SU-DHL-6 (cell line): ENCODE measurements at regions not wholly inside any gene's neighbourhood (a gene's known extent, or its start where the extent isn't known, plus 50 kb on each side); places are given as distances from the start of the nearest gene placed in this dataset.

Experiments used
- H2AFZ ChIP-seq: fragments of 200-600 bp; sonication (generic); 2 replicates; pipeline ENCODE4 v1.6.1; 2014; ENCODE audit warnings: low read depth, mild to moderate bottlenecking, moderate library complexity, mixed read lengths, antibody characterized with exemption, low read length; ENCODE audit not compliant: severe bottlenecking
- H3F3A ChIP-seq: fragments of 200-600 bp; shearing (Covaris generic); 2 replicates; pipeline ENCODE4 v1.6.0; 2016; ENCODE audit warnings: antibody characterized with exemption, mild to moderate bottlenecking; ENCODE audit not compliant: insufficient read depth
- H3K27ac ChIP-seq: fragments of 200-600 bp; sonication (generic); 2 replicates; pipeline ENCODE4 v1.5.1; 2016; ENCODE audit warnings: low read depth, mild to moderate bottlenecking, low read length, moderate library complexity, mixed read lengths
- H3K27me3 ChIP-seq: fragments of 200-600 bp; sonication (generic), shearing (Covaris generic); 2 replicates; pipeline ENCODE4 v1.6.0; 2014; ENCODE audit warnings: mild to moderate bottlenecking, low read length
- H3K36me3 ChIP-seq: fragments of 200-600 bp; sonication (generic); 2 replicates; pipeline ENCODE4 v1.6.1; 2014; ENCODE audit warnings: mild to moderate bottlenecking, low read length, mixed read lengths
- H3K4me2 ChIP-seq: fragments of 300-600, 200-600 bp; shearing (Covaris generic), sonication (generic); 2 replicates; pipeline ENCODE4 v1.6.0; 2014; ENCODE audit warnings: low read length, low read depth, mild to moderate bottlenecking; ENCODE audit not compliant: poor library complexity, severe bottlenecking
- H3K4me3 ChIP-seq: fragments of 200-600 bp; sonication (generic); 2 replicates; pipeline ENCODE4 v1.5.1; 2014; ENCODE audit warnings: antibody characterized with exemption, low read length, mild to moderate bottlenecking, mixed read lengths; ENCODE audit not compliant: insufficient read depth, poor library complexity, severe bottlenecking
- H3K79me2 ChIP-seq: fragments of 200-600 bp; sonication (generic); 2 replicates; pipeline ENCODE4 v1.6.1; 2014; ENCODE audit warnings: mild to moderate bottlenecking, low read length, moderate library complexity; ENCODE audit not compliant: insufficient read depth
- H3K9ac ChIP-seq: fragments of 200-600 bp; sonication (generic); 2 replicates; pipeline ENCODE4 v1.7.0; 2014; ENCODE audit warnings: mild to moderate bottlenecking, low read length
- H3K9me2 ChIP-seq: fragments of 200-600 bp; sonication (generic); replicated peaks from 2 replicates; pipeline ENCODE4 v1.6.1; 2014; ENCODE audit warnings: low read length; ENCODE audit not compliant: insufficient read depth
- H3K9me3 ChIP-seq: fragments of 200-600 bp; sonication (generic); 2 replicates; pipeline ENCODE4 v1.6.1; 2014; ENCODE audit warnings: low read length, mixed read lengths; ENCODE audit not compliant: insufficient read depth
- H4K20me1 ChIP-seq: fragments of 200-600 bp; sonication (generic); 2 replicates; pipeline ENCODE4 v1.6.1; 2014; ENCODE audit warnings: low read depth, mild to moderate bottlenecking, antibody characterized with exemption, low read length, moderate library complexity, mixed read lengths
- CTCF ChIP-seq: fragments of 200-600 bp; sonication (generic); IDR thresholded peaks from one replicate; pipeline ENCODE4 v1.5.1; 2017; ENCODE audit warnings: antibody characterized with exemption, mild to moderate bottlenecking, low read length, moderate library complexity; ENCODE audit not compliant: insufficient read depth, poor library complexity, severe bottlenecking
- EZH2phosphoT487 ChIP-seq: fragments of 200-600 bp; sonication (generic), shearing (Covaris generic); conservative IDR thresholded peaks from 2 replicates; pipeline ENCODE4 v1.6.1; 2018; ENCODE audit warnings: mild to moderate bottlenecking, antibody characterized with exemption, low read length, moderate library complexity, mixed read lengths

DNA sequence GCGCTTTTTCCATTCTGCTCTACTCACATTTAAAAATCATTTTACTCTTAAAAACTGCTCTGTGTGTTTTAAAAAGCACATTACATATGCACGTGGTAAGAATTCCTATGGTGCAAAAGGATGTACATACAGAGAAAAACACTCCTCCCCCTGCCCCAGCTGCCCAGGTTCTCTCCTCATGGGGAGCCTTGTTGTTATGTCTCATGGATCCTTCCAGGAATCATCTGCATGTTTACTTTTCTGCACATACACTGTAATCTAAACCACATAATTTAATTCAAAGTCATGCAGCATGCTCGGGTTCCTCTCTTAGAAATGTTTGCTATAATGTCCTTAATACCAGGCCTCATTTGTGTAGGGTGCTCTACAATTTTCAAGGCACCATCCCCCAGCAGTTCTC is 243.3 kb downstream of the LOXHD1 start:
- H3K27me3 ChIP-seq = no peaks in the 10 kb centered on the region
- H3K9me2 ChIP-seq = no peaks in the 10 kb centered on the region
- TF ChIP-seq EZH2phosphoT487 = no peak
- no peak for TF ChIP-seq CTCF
- H3K36me3 ChIP-seq = no peaks in the 10 kb centered on the region
- H4K20me1 ChIP-seq = no peaks in the 10 kb centered on the region
- no peak overlapping the region for H3K4me2 ChIP-seq
- H3K9me3 ChIP-seq = no peaks in the 10 kb centered on the region
- H3K4me3 ChIP-seq = no peak overlapping the region
- H3K79me2 ChIP-seq = no peaks in the 10 kb centered on the region
- no peak overlapping the region for H2AFZ ChIP-seq
- H3K9ac ChIP-seq = no peak overlapping the region
- no peak overlapping the region for H3K27ac ChIP-seq
- no peaks in the 10 kb centered on the region for H3F3A ChIP-seq

- Histone ChIP-seq H3F3A (no peaks in the 10 kb centered on the region), H3K79me2 (no peaks in the 10 kb centered on the region), H2AFZ (no peak overlapping the region), H3K27ac (no peak overlapping the region), H3K9me3 (no peaks in the 10 kb centered on the region), H3K9me2 (no peaks in the 10 kb centered on the region), H3K4me2 (no peak overlapping the region), H3K9ac (no peak overlapping the region), H3K36me3 (no peaks in the 10 kb centered on the region), H4K20me1 (no peaks in the 10 kb centered on the region), H3K4me3 (no peak overlapping the region), H3K27me3 (no peaks in the 10 kb centered on the region)
- no peak for TF ChIP-seq EZH2phosphoT487
- TF ChIP-seq CTCF = no peak
These were observed 242.2 kb downstream of the LOXHD1 start for GRCh38 chr18:46414863-46415262.

- no peaks in the 10 kb centered on the region for H3K9me2 ChIP-seq
- H3K36me3 ChIP-seq = no peaks in the 10 kb centered on the region
- no peaks in the 10 kb centered on the region for H4K20me1 ChIP-seq
- H3K4me3 ChIP-seq = no peak overlapping the region
- H2AFZ ChIP-seq = no peak overlapping the region
- no peaks in the 10 kb centered on the region for H3K9me3 ChIP-seq
- H3K4me2 ChIP-seq = no peak overlapping the region
- H3K27ac ChIP-seq = no peak overlapping the region
- no peaks in the 10 kb centered on the region for H3K79me2 ChIP-seq
- no peak for TF ChIP-seq CTCF
- TF ChIP-seq EZH2phosphoT487 = no peak
- no peaks in the 10 kb centered on the region for H3K27me3 ChIP-seq
- no peak overlapping the region for H3K9ac ChIP-seq
- H3F3A ChIP-seq = no peaks in the 10 kb centered on the region
These were observed 241.3 kb downstream of the LOXHD1 start for GRCh38 chr18:46415532-46416252.
